ENCODE measurements at regions not wholly inside any gene's neighbourhood (a gene's known extent, or its start where the extent isn't known, plus 50 kb on each side); places are given as distances from the start of the nearest gene placed in this dataset.

DNA sequence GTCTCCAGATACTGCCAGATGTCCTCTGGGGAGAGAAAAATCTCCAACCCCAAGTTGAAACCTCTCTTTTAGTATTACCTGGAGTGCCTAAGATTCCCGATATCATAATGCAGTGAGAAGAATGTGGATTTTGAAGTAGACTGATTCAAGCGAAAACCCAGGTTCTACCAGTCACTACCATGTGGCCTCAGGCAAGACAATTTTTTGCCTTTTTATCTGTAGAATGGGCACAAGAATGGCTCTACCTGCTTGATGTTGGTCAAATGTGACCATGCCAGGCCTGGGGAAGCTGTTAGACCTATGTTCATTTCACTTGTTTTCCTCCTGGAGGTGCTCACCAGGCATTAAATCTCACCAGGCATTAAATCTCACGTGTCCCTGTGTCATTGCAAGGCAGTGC, 131.3 kb downstream of the DDX1 start (continued):
- TF ChIP-seq, protein P1, sequence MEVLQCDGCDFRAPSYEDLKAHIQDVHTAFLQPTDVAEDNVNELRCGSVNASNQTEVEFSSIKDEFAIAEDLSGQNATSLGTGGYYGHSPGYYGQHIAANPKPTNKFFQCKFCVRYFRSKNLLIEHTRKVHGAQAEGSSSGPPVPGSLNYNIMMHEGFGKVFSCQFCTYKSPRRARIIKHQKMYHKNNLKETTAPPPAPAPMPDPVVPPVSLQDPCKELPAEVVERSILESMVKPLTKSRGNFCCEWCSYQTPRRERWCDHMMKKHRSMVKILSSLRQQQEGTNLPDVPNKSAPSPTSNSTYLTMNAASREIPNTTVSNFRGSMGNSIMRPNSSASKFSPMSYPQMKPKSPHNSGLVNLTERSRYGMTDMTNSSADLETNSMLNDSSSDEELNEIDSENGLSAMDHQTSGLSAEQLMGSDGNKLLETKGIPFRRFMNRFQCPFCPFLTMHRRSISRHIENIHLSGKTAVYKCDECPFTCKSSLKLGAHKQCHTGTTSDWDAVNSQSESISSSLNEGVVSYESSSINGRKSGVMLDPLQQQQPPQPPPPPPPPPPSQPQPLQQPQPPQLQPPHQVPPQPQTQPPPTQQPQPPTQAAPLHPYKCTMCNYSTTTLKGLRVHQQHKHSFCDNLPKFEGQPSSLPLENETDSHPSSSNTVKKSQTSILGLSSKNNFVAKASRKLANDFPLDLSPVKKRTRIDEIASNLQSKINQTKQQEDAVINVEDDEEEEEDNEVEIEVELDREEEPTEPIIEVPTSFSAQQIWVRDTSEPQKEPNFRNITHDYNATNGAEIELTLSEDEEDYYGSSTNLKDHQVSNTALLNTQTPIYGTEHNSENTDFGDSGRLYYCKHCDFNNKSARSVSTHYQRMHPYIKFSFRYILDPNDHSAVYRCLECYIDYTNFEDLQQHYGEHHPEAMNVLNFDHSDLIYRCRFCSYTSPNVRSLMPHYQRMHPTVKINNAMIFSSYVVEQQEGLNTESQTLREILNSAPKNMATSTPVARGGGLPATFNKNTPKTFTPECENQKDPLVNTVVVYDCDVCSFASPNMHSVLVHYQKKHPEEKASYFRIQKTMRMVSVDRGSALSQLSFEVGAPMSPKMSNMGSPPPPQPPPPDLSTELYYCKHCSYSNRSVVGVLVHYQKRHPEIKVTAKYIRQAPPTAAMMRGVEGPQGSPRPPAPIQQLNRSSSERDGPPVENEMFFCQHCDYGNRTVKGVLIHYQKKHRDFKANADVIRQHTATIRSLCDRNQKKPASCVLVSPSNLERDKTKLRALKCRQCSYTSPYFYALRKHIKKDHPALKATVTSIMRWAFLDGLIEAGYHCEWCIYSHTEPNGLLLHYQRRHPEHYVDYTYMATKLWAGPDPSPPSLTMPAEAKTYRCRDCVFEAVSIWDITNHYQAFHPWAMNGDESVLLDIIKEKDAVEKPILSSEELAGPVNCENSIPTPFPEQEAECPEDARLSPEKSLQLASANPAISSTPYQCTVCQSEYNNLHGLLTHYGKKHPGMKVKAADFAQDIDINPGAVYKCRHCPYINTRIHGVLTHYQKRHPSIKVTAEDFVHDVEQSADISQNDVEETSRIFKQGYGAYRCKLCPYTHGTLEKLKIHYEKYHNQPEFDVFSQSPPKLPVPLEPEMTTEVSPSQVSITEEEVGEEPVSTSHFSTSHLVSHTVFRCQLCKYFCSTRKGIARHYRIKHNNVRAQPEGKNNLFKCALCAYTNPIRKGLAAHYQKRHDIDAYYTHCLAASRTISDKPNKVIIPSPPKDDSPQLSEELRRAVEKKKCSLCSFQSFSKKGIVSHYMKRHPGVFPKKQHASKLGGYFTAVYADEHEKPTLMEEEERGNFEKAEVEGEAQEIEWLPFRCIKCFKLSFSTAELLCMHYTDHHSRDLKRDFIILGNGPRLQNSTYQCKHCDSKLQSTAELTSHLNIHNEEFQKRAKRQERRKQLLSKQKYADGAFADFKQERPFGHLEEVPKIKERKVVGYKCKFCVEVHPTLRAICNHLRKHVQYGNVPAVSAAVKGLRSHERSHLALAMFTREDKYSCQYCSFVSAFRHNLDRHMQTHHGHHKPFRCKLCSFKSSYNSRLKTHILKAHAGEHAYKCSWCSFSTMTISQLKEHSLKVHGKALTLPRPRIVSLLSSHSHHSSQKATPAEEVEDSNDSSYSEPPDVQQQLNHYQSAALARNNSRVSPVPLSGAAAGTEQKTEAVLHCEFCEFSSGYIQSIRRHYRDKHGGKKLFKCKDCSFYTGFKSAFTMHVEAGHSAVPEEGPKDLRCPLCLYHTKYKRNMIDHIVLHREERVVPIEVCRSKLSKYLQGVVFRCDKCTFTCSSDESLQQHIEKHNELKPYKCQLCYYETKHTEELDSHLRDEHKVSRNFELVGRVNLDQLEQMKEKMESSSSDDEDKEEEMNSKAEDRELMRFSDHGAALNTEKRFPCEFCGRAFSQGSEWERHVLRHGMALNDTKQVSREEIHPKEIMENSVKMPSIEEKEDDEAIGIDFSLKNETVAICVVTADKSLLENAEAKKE (CRISPR knock-in tag; IDR thresholded peaks at IDR 0.05): no peak
- no peak for TF ChIP-seq ZNF114 (CRISPR knock-in tag; IDR thresholded peaks at IDR 0.05)
- no peak for TF ChIP-seq JUNB (IDR thresholded peaks at IDR 0.05; ENCODE audit: unreplicated experiment)
- TF ChIP-seq STAT1 (IDR thresholded peaks at IDR 0.05; ENCODE audit: unreplicated experiment): no peak

DNA sequence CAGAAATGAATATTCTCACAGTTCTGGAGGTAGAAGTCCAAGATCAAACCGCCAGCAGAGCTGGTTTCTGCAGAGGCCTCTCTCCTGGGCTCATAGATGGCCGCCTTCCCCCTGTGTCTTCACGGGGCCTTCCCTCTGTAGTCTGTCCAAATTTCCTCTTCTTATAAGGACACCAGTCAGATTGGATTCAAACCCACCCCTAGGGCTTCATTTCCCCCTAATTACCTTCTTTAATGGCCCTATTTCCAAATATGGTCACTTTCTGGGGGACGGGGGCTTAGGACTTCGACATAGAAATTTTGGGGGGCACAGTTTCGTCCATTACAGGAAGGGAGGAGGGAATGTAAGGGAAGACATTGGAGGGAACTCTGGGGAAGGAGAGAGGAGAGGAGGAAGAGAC, 132.6 kb downstream of the DDX1 start:
- Histone ChIP-seq H3K36me3 (ENCODE audit: insufficient read depth) (no peaks in the 10 kb centered on the region), H3K9me2 (ENCODE audit: insufficient read depth) (peaks cover 10% of the 10 kb centered on the region; the same call in 1 of the 2 replicates), H3K4me3 (no peak overlapping the region), H2AFZ (no peak overlapping the region), H3K27ac (ENCODE audit: low read depth) (no peak overlapping the region), H3K79me2 (replicated peaks; ENCODE audit: insufficient read depth) (no peaks in the 10 kb centered on the region), H3K4me1 (ENCODE audit: insufficient read depth) (no peaks in the 10 kb centered on the region), H3K4me2 (no peak overlapping the region), H4K20me1 (replicated peaks; ENCODE audit: insufficient read depth) (no peaks in the 10 kb centered on the region), H3F3A (replicated peaks; ENCODE audit: low read depth) (no peaks in the 10 kb centered on the region), H3K27me3 (ENCODE audit: insufficient read depth) (no peaks in the 10 kb centered on the region)
- Mint-ChIP-seq H3K36me3 (ENCODE audit: low read depth) (no peaks in the 10 kb centered on the region), H3K27ac (no peak overlapping the region), H3K4me3 (no peak overlapping the region), H3K9me3 (no peaks in the 10 kb centered on the region), H3K27me3 (ENCODE audit: insufficient read depth, low read depth, poor library complexity) (no peaks in the 10 kb centered on the region), H3K4me1 (peaks cover 4% of the 10 kb centered on the region; the same call in 1 of the 3 replicates)
- no peak for ATAC-seq
- no peak for DNase-seq (ENCODE audit: low spot score)
- TF ChIP-seq ZNF331 (CRISPR knock-in tag; IDR thresholded peaks at IDR 0.05; ENCODE audit: low read depth) (no peak), ZNF114 (CRISPR knock-in tag; IDR thresholded peaks at IDR 0.05) (no peak), EZH2 (IDR thresholded peaks at IDR 0.05; ENCODE audit: low read depth, unreplicated experiment) (no peak)
- TF ChIP-seq, protein P2, sequence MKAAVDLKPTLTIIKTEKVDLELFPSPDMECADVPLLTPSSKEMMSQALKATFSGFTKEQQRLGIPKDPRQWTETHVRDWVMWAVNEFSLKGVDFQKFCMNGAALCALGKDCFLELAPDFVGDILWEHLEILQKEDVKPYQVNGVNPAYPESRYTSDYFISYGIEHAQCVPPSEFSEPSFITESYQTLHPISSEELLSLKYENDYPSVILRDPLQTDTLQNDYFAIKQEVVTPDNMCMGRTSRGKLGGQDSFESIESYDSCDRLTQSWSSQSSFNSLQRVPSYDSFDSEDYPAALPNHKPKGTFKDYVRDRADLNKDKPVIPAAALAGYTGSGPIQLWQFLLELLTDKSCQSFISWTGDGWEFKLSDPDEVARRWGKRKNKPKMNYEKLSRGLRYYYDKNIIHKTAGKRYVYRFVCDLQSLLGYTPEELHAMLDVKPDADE (IDR thresholded peaks at IDR 0.05): no peak
- TF ChIP-seq, protein P1 (CRISPR knock-in tag; IDR thresholded peaks at IDR 0.05): no peak

All from GM23338 (cell line).